IPS DF 6.9 (cell line): ENCODE measurements at regions not wholly inside any gene's neighbourhood (a gene's known extent, or its start where the extent isn't known, plus 50 kb on each side); places are given as distances from the start of the nearest gene placed in this dataset.

Experiments
- DNase-seq: peaks from one replicate; pipeline ENCODE4 v3.0.0-alpha.2; 2013; ENCODE audit warnings: low read depth, low spot score
- H3K27ac ChIP-seq: one replicate; pipeline ENCODE4 v1.5.1; 2013; ENCODE audit warnings: low read length, control low read depth
- H3K27me3 ChIP-seq: 2 replicates; pipeline ENCODE4 v1.6.1; 2013; ENCODE audit warnings: mild to moderate bottlenecking, low read length; ENCODE audit not compliant: control insufficient read depth, insufficient read depth
- H3K36me3 ChIP-seq: 2 replicates; pipeline ENCODE4 v1.6.1; 2013; ENCODE audit warnings: low read length; ENCODE audit not compliant: control insufficient read depth, insufficient read depth
- H3K4me1 ChIP-seq: 2 replicates; pipeline ENCODE4 v1.6.1; 2013; ENCODE audit warnings: low read length; ENCODE audit not compliant: control insufficient read depth, insufficient read depth
- H3K4me3 ChIP-seq: 2 replicates; pipeline ENCODE4 v1.5.1; 2013; ENCODE audit warnings: mild to moderate bottlenecking, low read length
- H3K9me3 ChIP-seq: 2 replicates; pipeline ENCODE4 v1.6.1; 2013; ENCODE audit warnings: low read length, inconsistent platforms; ENCODE audit not compliant: control insufficient read depth, insufficient read depth
- WGBS: extraction: QIAGEN DNeasy Blood & Tissue Kit; methylation state at CpG from one replicate; pipeline ENCODE4 v1.1.7; 2013; ENCODE audit warnings: mixed read lengths, missing lambda C conversion rate; ENCODE audit not compliant: insufficient read length, insufficient coverage; 5-methylcytosine and 5-hydroxymethylcytosine counted together

DNA sequence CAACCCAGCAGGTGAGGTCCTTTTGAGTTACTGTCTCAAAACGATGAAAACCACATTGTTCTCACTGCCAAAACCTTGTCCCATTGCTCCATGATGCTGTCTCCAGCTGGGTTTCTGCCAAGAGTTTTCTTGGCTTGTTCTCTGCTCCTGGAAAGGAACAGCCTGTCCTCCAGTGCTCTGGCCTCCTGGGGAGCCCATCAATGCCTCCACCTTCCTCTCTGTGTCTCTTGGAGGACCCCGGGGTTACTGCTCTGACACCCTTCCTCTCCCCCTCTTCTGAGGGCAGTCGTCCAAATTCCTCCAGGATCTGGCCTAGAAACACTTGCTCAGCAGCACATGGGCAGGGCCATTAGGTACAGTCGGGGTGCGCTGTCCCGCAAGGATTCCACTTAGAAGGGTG lies 63.9 kb upstream of the RGMA start:
- Histone ChIP-seq H3K9me3 (no peaks in the 10 kb centered on the region), H3K4me3 (no peak overlapping the region), H3K27me3 (no peaks in the 10 kb centered on the region), H3K36me3 (no peaks in the 10 kb centered on the region), H3K27ac (no peak overlapping the region), H3K4me1 (peaks cover 5% of the 10 kb centered on the region)
- no CpG with 5 or more reads among the region's 6 CpGs for WGBS
- DNase-seq, result no peak

- Histone ChIP-seq H3K27ac (no peak overlapping the region), H3K27me3 (no peaks in the 10 kb centered on the region), H3K4me3 (no peak overlapping the region), H3K9me3 (no peaks in the 10 kb centered on the region), H3K4me1 (peaks cover 5% of the 10 kb centered on the region), H3K36me3 (no peaks in the 10 kb centered on the region)
- WGBS, result no CpG with 5 or more reads among the region's 5 CpGs
- DNase-seq, result no peak
Measured at GRCh38 chr15:93152360-93152759, 63.3 kb upstream of the RGMA start.

DNA sequence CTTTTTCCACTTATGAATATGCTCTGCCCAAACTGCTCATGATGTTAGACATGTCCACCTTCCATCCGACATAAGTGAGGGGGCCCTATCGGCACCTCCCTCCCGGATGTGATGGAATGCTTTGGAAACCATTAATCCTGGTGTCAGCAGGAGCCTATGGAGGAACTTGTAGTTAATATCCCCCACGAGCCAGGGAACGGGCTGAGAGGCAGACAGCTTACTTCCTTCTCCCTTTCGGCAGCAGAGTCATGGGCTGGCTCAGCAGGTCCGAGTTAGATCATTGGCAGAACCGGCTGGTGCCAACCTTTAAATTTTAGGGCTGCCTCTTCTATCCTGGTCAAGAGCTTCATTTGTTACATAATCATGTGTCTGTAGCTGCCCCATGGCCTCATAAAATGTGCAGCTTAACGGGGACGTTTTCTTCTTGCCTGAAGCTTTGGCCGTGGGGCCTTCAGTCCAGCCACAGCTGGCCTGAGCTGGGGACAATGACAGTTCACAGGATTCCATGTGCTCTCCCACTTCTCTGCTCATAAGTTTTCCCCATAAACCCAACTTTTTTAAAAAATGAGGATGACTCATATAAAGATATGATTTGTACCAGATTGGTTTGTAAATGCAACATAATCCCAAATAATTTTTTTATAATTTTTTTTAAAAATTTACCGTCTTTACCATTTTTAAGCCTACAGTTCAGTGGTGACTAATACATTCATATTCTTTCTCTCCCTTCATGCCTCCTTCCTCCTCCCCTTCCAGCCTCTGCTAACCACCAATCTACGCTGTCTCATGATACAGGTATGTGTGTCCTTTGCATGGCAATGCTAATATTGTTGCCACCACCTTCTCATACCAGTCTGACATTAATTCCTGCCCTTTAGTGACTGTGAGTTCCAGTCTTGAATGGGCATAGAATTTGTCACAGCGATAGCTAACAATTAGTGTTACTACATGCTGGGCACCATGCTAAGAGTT lies 62.2 kb upstream of the RGMA start:
- Histone ChIP-seq H3K4me3 (no peak overlapping the region), H3K36me3 (no peaks in the 10 kb centered on the region), H3K27ac (no peak overlapping the region), H3K27me3 (no peaks in the 10 kb centered on the region), H3K9me3 (no peaks in the 10 kb centered on the region), H3K4me1 (peaks cover 5% of the 10 kb centered on the region)
- DNase-seq, result no peak
- WGBS, result 100% methylated on average over 1 of the region's 14 CpGs

- Histone ChIP-seq H3K9me3 (no peaks in the 10 kb centered on the region), H3K27ac (no peak overlapping the region), H3K27me3 (no peaks in the 10 kb centered on the region), H3K4me3 (no peak overlapping the region), H3K4me1 (no peaks in the 10 kb centered on the region), H3K36me3 (no peaks in the 10 kb centered on the region)
- WGBS, result no CpG with 5 or more reads among the region's 5 CpGs
- no peak for DNase-seq
Measured at GRCh38 chr15:93146601-93147000, 57.6 kb upstream of the RGMA start.

GRCh38 chr15:93146196-93146595 lies 57.2 kb upstream of the RGMA start:
- no CpG with 5 or more reads among the region's 7 CpGs for WGBS
- no peak for DNase-seq
- Histone ChIP-seq H3K9me3 (no peaks in the 10 kb centered on the region), H3K36me3 (no peaks in the 10 kb centered on the region), H3K4me3 (no peak overlapping the region), H3K27ac (no peak overlapping the region), H3K4me1 (0 out of 2 replicates have a peak, but pooled peaks cover 1% of the 10 kb centered on the region), H3K27me3 (no peaks in the 10 kb centered on the region)

- H3K9me3 ChIP-seq, result no peaks in the 10 kb centered on the region
- no peak overlapping the region for H3K4me3 ChIP-seq
- WGBS, result no CpG with 5 or more reads among the region's 10 CpGs
- no peak overlapping the region for H3K27ac ChIP-seq
- no peaks in the 10 kb centered on the region for H3K36me3 ChIP-seq
- DNase-seq, result no peak
- 0 out of 2 replicates have a peak, but pooled peaks cover 1% of the 10 kb centered on the region for H3K4me1 ChIP-seq
- H3K27me3 ChIP-seq, result no peaks in the 10 kb centered on the region
Measured at GRCh38 chr15:93144463-93145236, 55.6 kb upstream of the RGMA start.

DNA sequence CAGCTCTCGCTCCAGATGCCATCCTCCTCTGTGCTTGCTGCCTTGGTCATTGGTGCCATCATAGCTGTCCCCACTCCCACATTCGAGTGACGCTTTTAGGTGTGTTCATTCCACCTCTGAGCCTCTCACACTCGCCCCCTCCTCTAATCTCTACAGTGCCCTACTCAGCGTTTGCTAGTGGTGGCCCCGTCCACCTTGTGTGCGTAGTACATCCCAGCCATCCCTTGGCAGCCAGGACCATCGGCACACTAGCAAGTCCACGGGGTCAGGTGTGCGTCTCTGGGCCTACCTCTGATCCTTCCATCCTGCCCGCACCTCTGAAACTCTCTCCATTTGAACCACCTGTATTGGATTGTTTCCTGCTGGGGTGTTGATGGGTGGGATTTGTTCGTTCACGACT lies 54.2 kb upstream of the RGMA start:
- Histone ChIP-seq H3K27ac (no peak overlapping the region), H3K4me3 (no peak overlapping the region), H3K9me3 (no peaks in the 10 kb centered on the region), H3K4me1 (0 out of 2 replicates have a peak, but pooled peaks cover 1% of the 10 kb centered on the region), H3K36me3 (no peaks in the 10 kb centered on the region), H3K27me3 (no peaks in the 10 kb centered on the region)
- DNase-seq, result no peak
- no CpG with 5 or more reads among the region's 13 CpGs for WGBS

DNA sequence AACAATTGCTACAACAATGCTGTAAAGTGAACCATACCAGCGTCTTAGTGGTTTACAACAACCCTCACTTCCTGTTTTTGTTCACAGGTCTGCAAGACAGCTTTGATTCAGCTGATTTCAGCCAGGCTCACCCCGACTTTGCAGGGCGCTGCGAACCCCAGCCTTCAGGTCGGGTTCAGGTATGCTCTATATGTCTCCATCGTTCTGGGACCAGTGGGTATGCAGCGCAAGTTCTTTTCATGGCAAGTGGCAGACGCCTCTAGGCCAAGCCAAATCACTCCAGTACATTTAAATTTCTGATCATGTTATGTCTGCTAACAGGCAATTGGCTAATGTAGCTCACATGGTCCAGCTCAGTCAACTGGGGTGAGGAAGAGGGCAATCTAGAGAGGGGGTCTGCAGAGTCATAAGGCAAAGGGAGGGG lies 52.4 kb upstream of the RGMA start:
- no peak for DNase-seq
- Histone ChIP-seq H3K27me3 (peaks cover 3% of the 10 kb centered on the region; the same call in 1 of the 2 replicates), H3K9me3 (no peaks in the 10 kb centered on the region), H3K4me1 (peaks cover 3% of the 10 kb centered on the region; the same call in 1 of the 2 replicates), H3K27ac (no peak overlapping the region), H3K4me3 (no peak overlapping the region), H3K36me3 (no peaks in the 10 kb centered on the region)
- WGBS, result no CpG with 5 or more reads among the region's 8 CpGs

DNA sequence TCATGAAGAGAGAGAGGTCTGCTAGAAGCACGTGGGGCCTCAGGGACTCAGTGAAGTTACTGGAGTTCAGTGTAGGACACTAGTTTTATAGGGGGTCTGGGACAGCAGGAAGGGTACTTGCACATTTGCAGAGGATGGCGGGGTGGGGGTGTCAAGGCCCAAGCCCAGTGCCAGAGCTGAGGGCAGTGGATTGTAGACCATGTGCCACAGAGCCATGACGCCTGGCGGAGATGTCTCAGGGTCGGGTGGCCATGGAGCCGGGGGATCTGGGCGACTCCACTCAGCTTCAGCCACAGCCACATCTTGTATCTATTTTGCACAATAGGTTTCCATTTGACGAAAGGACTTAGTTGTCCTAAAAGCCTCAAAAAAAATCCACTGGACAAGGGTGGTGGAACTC lies 50.4 kb upstream of the RGMA start:
- no CpG with 5 or more reads among the region's 8 CpGs for WGBS
- no peak overlapping the region for H3K27ac ChIP-seq

GRCh38 chr15:93138681-93139250 lies 49.8 kb upstream of the RGMA start:
- no CpG with 5 or more reads among the region's 3 CpGs for WGBS
- no peaks in the 10 kb centered on the region for H3K36me3 ChIP-seq
- no peak for DNase-seq
- no peaks in the 10 kb centered on the region for H3K9me3 ChIP-seq
- no peak overlapping the region for H3K4me3 ChIP-seq
- peaks cover 3% of the 10 kb centered on the region; the same call in 1 of the 2 replicates for H3K27me3 ChIP-seq
- H3K27ac ChIP-seq, result no peak overlapping the region
- peaks cover 3% of the 10 kb centered on the region; the same call in 1 of the 2 replicates for H3K4me1 ChIP-seq

More for the DNA sequence above, 50.4 kb upstream of the RGMA start:
- Histone ChIP-seq H3K36me3 (no peaks in the 10 kb centered on the region), H3K4me1 (peaks cover 3% of the 10 kb centered on the region; the same call in 1 of the 2 replicates), H3K4me3 (no peak overlapping the region), H3K9me3 (no peaks in the 10 kb centered on the region), H3K27me3 (peaks cover 3% of the 10 kb centered on the region; the same call in 1 of the 2 replicates)
- DNase-seq, result no peak
